D341Med (cell line): ENCODE measurements at regions not wholly inside any gene's neighbourhood (a gene's known extent, or its start where the extent isn't known, plus 50 kb on each side); places are given as distances from the start of the nearest gene placed in this dataset.
"Not testable (repeated sequence)": the region's sequence is repeated elsewhere in the genome, so short reads cannot be mapped to it uniquely, and the experiment has no call there.

Source experiments
- DNase-seq: peaks from one replicate; pipeline ENCODE4 v3.0.0; 2012; ENCODE audit warnings: low spot score

DNA sequence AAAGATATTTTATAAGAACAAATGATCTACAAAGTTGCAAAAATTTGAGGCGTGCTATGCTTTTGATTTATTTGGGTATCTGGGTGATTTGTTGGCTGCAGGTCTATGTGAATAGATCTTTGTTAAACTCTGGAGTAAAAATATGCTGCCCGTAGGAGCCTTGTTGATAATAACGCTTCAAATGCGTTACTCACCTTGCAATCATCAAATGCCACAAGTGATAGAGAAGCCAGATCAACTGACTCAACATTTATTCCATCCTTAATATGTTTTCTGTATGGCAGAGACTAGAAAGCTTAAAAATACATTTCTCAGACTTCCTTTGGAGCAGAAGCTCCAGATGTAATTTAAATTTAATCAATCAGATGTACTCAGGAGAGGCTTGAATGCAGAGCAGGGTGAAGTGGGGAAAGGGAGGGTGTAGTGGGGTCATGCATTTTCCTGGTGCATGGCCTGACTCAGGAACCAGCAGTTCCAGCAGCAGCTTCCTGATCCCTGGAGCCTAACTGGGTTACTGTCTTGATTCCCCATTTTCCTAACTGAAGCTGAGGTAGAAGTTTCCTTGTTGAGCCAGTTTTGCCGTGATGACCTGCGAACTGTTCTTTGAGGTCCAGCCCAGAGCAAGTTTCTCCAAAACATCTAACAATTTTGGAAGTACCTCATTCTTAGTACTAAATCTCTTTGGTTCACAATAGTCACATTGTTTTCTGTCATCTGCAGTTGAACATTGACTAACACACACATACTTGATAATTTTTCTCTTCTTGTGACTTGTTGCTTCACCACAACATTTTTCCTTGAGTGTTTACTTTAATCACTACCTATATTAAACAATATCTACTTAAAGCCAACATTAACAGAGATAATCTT is 284.7 kb upstream of the CWC22 start:
- no peak for DNase-seq

DNA sequence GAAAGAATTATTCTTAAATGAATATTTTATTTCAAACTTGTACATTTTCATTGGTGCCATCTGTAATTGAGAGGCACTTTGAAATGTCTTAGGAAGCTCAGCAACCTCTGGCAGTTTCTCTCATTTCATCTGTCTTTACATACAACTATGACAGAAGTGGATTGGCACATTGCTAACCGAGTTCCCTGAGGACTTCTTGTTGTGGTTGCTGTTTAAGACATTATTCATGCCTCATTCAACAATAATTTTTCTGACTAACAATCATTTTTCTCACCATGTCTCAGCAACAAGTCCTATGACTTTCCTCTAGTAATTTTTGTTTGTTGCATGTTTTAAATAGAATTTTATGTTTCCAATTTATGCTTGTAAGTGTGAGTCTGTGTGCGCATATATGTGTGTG is 284.0 kb upstream of the CWC22 start:
- DNase-seq: no peak

DNA sequence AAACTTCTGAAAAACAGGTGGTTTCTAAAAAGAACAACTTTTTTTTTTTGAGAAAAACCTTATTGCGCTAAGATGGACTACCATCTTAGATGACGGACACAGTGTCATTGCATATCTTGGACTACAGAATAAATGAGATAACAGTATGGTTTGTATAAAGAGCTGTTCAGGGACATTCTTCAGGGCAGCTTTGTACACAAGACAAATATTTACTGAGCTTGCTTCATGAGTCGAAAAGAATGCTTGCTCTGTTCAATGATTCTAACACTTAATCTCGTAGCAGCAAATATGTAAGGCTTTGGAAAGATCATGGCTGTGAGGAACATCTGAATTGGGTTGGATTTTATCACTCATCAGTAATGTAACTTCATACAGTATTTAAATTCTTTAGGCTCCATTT is 282.5 kb upstream of the CWC22 start:
- DNase-seq: no peak

DNA sequence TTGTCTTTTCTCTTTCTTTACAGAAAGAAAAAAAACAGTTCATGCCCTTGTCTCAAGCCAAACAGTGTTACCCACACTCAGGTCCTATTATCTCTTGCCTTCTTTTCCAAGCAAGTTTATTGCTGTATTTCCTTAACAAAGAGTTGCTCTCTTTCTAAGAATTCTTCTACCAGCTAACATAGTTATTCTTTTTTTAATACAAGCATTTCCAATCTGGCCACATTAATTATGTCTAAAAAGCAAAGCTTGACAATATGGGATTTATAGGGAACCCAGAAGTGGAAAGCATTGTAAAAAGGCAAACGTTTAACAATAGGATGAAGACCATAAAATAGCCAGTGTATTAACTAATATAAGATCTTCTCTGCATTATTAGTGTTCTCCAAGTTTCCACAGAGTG is 272.5 kb upstream of the CWC22 start:
- DNase-seq: no peak

DNA sequence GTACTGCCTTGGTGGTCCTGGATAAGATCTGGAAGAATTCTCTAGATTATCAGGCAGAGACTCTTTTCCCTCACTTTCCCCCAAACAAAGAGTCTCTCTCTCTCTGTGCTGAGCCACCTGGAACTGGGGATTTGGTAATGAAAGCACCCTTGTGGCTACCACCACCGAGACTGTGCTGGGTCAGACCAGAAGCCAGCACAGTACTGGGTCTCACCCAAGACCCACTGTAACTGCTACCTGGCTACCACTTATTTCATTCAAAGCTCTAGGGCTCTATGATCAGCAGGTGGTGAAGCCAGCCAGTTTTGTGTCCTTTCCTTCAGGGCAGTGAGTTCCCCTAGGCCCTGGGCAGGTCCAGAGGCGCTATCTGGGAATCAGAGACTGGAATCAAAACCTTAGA is 269.6 kb upstream of the CWC22 start:
- DNase-seq: no peak

DNA sequence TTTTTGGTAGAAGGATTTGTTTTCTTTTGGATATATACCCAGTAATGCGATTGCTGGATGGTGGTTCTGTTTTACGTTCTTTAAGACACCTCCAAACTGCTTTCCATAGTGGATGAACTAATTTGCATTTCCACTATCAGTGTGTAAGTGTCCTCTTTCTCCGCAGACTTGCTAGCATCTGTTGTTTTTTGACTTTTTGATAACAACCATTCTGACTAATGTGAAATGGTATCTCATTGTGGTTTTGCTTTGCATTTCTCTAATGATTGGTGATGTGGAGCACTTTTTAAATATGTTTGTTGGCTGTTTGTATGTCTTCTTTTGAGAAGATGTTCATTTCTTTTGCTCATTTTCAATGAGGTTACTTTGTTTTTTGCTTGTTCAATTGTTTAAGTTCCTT is 260.9 kb upstream of the CWC22 start:
- DNase-seq: no peak

DNA sequence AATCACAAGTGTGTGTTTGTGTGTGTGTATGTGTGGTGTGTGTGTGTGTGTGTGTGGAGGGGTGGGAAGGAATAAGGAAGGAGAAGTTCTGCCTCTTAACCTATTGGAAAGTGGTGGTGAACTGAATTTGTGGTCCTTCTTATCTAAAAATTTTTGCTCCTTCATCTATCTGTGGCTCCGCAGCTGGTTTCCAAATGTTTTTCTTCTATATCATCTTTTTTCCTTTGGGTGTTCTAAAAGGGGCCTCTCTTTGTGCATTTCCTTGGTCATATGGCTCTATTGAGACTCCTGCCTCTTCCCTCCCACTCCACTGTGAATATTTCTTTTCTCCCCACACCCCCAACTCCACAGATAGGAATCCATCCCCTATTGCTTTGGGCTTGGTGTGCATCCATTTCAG is 254.9 kb upstream of the CWC22 start:
- no peak for DNase-seq

DNA sequence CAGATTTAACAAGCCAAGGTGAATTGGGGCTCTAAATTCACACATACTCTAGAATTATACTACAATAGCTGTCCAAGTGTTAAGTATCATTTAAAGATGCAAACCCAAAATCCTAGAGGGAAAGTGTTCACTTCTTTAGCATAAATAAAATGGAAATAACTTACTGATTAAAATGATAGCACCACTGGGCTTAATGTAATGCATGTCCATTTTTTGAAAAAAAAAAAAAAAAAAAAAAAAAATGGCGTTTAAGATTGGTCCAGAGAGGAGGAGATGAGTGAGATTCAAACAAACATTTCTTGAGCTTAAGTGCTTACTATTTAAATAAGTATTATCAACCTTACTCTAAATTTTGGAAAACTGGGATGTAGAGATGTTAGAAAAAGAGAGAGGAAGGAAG is 251.5 kb upstream of the CWC22 start:
- no peak for DNase-seq

DNA sequence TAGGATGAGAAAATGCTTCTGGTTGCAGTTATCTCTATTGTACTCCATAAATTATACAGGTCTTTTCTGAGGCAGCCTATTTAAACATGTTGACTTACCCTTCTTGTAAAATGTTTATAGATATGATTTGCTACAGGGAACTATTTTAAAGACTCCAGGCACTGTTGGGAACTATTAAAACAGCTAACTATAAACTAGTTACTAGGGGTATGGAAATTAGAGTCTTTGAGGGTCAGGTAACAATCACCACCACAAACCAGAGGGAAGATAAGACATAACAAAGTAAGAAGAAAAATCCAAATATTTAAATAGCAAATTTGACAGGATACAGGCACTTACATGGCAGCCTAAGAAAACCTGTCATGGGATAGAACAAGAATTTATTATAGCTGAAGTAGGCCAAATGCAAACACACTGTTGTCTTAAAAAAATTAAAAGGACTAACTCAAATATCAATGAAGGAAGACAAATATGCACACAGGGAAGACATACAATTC is 251.0 kb upstream of the CWC22 start:
- no peak for DNase-seq

DNA sequence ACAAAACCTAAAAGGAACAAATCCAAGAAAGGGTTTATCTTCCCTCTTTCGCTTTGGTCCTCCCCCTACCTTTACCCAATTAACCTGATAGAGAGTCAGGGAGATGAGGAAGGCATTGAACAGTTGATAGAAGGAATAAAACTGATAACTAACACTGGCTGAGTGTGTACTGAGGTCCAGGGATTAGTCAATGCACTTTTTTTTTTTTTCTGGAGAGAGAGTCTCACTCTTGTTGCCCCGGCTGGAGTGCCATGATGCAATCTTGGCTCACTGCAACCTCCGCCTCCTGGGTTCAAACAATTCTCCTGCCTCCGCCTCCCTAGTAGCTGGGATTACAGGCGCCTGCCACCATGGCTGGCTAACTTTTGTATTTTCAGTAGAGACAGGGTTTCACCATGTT is 250.2 kb upstream of the CWC22 start:
- DNase-seq: no peak

DNA sequence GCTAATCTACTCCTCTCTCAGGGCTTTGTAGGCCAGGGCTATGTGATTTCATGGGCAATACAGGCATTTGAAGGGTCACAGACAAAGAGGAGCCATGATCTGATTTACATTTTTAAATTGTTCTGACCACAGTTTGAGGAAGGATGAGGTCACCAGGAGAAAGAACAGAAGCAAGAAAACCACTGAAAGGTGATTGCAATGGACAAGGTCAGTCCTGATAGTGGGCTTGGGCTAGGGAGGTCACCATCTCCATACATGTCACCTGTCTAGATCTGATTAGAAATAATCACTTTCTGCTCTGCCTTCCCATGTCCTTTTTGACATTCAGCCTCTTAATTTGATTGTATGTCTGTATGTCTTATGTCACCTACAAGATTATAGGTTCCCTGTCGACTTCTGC is 248.9 kb upstream of the CWC22 start:
- DNase-seq: no peak

DNA sequence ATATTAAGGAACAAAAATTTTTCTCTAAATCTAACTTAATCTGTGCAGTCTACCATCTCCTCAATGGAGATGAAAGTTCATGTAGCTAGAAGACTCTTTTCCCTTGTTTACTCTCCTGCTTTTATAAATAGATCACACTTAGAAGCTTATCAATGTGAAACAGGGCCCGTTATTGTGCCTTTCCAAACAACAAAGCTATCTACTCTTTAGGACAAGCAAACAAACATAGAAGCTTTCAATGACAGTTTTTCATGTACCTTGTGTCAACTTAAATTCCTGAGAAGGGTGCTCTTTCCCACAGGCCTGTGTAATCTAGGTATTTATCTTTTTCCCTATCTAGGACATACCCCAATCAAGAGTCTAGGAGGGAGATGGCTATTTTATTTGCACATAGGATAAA is 247.8 kb upstream of the CWC22 start:
- DNase-seq: no peak

DNA sequence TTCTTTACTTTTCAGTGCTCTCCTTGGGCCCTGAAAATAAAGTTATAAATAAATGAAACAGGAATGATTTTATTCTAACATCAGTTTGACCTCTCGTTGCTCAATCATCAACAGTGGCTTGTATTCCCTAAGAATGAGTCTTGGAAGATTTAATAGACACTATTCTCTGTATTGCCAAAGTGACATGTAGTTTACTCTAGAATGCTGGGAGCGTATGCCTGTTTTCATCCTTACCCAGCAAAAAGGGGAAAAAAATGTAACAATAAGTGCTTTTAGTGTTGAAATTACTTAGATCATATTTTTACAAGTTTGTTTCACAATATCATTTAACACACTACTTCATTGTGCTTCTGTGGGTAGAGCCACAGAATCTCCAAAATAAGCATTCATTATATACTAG is 240.6 kb upstream of the CWC22 start:
- no peak for DNase-seq

DNA sequence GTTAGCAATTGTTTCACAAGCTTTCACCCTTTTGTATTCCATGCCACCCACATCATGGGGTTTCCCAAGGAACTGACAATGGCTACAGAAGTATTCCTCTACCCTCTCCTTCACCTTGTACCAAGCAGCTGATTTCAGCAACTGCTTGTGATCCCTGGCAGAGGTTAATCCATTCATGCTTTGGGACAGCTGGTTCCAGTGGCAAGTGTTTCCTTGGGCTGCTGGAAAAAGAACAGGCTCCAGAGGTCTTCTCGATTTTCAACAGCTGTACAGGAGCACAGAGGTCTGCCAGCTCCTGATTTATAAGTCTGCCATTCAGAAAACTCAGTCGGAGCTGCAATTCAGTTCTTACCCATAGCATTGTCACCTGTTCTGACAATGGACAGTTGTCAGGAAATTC is 239.2 kb upstream of the CWC22 start:
- no peak for DNase-seq

DNA sequence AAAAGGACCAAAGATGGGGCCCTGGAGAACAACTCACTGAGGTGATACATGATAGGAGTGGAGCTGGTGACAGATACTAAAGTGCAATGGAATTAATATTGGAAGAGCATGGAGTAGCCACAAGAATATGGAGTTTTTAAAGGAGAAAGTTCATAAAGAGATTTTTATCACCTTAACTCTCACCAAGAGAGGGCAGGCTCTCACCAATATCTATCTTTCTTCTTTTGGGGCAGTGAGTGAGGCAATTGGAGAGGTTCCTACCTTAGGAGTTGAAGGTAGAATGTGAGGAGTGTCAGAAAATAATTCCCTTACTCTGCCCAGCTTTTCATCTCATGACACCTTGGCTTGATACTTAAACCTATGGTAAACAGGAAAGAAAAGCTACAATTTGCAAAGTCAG is 233.7 kb upstream of the CWC22 start:
- DNase-seq: no peak

DNA sequence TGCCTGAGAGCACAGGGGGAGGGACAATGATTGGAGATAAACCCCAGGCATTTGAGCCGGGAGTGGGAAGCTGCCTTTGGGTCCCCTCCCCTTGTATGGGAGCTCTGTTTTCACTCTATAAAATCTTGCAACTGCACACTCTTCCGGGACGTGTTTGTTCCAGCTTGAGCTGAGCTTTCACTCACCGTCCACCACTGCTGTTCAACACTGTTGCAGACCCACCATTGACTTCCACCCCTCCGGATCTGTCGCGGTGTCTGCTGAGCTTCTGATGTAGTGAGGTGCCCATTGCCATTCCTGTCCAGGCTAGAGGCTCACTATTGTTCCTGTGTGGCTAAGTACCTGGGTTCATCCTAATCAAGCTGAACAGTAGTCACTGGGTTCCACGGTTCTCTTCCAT is 231.6 kb upstream of the CWC22 start:
- DNase-seq: no peak

DNA sequence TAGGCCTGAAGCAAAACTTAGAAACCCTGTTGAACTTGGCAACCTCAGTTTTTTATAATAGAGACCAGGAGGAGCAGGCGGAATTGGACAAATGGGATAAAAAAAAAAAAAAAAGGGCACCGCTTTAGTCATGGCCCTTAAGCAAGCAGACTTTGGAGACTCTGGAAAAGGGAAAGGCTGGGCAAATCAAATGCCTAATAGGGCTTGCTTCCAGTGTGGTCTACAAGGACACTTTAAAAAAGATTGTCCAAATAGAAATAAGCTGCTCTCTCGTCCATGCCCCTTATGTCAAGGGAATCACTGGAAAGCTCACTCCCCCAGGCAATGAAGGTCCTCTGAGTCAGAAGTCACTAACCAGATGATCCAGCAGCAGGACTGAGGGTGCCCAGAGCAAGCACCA is 229.0 kb upstream of the CWC22 start:
- not testable (repeated sequence) for DNase-seq

DNA sequence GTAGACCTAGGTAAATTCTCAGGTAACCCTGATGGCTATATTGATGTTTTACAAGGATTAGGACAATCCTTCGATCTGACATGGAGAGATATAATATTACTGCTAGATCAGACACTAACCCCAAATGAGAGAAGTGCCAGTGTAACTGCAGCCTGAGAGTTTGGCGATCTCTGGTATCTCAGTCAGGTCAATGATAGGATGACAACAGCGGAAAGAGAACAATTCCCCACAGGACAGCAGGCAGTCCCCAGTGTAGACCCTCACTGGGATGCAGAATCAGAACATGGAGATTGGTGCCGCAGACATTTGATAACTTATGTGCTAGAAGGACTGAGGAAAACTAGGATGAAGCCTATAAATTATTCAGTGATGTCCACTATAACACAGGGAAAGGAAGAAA is 228.4 kb upstream of the CWC22 start:
- not testable (repeated sequence) for DNase-seq

DNA sequence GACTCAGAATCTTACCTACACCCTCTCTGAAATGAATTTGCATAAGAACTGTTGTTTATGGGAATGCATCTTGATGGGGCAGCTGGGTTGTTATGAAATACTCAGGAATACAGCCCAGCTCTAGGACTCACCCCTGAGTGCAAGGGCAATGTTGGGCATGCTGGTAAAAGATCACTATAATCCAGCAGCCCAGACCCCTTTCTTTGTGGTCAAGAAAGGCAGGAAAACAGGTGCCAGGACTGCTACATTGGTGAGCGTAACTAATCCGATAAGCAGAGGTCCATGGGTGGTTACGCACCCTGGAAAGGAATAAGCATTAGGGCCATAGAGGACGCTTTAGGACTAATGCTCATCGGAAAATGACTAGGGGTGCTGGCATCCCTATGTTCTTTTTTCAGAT is 227.9 kb upstream of the CWC22 start:
- DNase-seq: not testable (repeated sequence)

DNA sequence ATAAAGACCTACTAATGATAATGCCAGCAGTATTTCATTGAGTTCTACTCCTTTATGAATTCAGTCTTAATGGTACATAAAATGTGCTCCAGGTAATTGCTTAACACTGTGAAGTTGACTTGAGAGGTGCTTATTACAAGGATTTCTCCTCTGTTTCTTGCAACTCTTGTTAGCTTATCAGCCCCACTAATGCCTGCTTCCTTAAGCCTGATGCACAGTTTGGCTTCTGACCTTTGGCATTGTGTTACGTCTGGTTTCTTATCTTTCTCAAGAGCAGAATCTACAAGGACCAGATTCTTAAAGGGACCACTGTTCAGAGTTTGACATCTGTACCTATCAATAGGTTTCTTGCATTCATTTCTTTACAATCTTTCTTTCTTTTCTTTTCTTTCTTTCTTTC is 223.9 kb upstream of the CWC22 start:
- DNase-seq: no peak

DNA sequence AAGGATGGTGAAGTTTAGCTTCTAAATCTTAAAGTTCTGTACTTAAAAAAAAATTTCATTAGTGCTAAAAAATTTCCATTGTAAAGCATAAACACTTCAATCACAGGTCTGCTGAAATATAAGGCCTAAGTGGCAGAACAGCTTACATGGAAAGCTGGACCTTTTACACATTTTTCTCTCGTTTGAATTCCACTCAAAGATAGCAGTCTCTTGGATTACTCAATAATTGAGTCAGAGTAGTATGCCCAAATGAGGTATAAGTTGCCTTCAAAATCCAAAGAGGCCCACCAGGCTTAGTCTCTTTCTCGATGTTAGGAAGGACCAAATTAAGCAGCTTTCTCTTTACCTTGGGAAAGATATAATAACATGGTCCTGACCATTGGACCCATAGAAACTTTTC is 220.4 kb upstream of the CWC22 start:
- DNase-seq: no peak

DNA sequence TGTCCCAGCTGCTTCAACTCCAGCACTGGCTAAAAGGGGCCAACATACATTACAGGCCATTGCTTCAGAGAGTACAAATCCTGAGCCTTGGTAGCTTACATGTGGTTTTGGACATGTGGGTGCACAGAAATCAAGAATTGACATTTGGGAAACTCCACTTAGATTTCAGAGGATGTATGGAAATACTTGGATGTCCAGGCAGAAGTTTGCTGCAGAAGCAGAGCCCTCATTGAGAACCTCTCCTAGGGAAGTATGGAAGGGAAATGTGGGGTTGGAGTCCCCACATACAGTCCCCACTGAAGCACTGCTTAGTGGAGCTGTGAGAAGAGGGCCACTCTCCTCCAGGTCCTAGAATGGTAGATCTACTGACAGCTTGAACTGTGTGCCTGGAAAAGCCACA is 218.0 kb upstream of the CWC22 start:
- no peak for DNase-seq

DNA sequence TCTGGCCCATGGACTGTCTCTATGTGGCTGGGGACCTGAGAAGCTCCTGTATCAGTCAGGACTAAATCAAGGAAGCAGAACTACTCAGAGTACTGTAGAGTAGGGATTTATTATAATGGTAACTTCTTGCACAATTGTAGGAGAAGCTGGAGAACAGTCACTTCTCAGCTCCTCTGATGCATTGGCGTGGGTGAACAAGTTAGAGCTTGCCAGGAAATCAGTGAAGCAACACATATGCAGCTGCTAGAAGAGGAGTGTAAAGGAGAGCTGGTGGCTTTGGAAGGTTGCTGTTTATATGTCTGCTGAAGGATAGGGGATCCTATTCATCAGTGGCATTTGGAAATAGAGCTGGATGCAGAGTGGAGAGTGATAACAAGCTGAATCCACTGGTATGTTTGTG is 215.5 kb upstream of the CWC22 start:
- no peak for DNase-seq

DNA sequence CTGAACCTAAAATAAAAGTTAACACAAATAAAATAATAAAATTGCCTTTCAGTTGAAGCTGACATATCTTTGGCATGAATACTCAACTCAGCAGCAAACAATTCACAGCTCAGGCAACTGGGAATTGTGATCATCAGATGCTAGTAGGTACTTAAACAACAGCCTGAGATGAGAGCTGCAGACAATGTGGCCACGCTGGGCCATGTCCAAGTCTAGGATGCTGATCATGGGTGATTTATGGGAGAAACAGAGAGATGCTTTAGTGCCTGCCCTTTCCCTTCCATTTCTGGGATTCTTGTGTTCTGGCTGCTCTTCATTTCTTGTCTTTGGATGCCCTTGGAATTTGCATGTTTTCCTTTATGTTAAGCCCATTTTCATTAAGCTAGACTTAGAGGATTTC is 212.4 kb upstream of the CWC22 start:
- no peak for DNase-seq
